ENCODE measurements at regions not wholly inside any gene's neighbourhood (a gene's known extent, or its start where the extent isn't known, plus 50 kb on each side); places are given as distances from the start of the nearest gene placed in this dataset.

DNA sequence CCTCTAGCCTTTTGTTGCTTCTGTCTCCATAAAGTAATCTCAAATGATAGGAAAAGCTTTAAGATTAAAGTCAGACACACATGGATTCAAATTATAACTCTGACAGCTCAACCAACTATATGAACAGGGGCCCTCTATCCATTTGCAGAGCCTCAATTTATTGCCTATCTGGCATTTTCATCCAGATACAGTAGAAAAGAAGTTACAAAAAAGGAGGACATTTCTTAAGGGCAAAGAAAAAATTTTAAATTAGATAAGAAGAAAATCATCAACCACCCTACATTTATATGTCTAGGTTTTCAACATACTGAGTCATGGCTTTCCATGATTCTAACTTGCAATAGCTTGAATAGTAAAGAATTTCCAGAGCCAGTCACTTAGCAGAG is 567.2 kb downstream of the CAAP1 start:
- DNase-seq (ENCODE audit: low read depth in 3 of 3, low spot score in 1 of 3), result no peak

DNA sequence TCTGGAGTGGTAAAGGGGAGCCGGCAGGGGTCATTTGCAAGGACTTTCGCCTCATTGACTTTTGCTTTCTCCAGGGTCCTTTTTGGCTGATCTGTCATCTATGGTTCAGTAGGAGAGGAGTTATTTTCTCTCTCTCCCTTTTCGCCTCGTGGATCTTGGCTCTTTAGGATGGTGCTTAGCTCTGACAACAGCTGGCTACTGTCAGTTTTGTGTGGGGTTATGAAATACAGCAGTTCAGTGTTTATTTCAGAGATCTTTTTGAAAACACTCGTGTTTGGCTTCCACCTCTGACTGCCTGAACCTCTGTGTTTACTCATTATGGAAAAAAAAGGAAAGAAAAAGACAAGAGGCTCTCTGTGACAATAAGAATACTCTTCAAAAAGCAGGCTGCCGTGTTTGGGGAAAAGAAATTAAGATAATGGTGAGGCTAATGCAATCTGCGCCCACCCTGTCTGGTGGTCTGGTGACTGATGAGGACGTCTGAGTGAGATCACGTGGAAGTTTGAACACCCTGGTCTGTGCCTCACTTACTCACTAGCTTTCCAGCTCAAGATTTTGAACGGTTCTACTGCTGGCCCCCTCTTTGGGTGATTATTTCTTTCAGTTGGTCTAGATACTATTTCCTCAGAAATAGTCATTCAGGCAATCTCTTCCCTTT is 567.7 kb downstream of the CAAP1 start:
- no peak for DNase-seq (ENCODE audit: low read depth in 3 of 3, low spot score in 1 of 3)

GRCh38 chr9:26321935-26322334 is 570.7 kb downstream of the CAAP1 start:
- DNase-seq (ENCODE audit: low read depth in 3 of 3, low spot score in 1 of 3), result no peak

DNA sequence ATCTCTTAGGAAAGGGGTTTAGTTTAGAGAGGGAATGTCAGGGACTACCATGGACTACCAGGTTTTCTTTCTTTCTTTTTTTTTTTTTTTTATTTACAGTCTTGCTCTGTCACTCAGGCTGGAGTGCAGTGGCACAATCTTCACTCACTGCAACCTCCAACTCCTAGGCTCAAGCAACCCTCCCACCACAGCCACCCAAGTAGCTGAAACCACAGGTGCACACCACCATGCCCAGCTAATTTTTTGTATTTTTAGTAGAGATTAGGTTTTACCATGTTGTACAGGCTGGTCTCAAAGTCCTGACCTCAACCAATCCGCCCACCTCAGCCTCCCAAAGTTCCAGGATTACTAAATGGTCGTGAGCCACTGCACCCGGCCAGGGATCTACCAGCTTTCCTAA is 572.7 kb downstream of the CAAP1 start:
- no peak for DNase-seq (ENCODE audit: low read depth in 3 of 3, low spot score in 1 of 3)

- no peak for DNase-seq (ENCODE audit: low read depth in 3 of 3, low spot score in 1 of 3)
Measured at GRCh38 chr9:26313108-26313507, 579.5 kb downstream of the CAAP1 start.

DNA sequence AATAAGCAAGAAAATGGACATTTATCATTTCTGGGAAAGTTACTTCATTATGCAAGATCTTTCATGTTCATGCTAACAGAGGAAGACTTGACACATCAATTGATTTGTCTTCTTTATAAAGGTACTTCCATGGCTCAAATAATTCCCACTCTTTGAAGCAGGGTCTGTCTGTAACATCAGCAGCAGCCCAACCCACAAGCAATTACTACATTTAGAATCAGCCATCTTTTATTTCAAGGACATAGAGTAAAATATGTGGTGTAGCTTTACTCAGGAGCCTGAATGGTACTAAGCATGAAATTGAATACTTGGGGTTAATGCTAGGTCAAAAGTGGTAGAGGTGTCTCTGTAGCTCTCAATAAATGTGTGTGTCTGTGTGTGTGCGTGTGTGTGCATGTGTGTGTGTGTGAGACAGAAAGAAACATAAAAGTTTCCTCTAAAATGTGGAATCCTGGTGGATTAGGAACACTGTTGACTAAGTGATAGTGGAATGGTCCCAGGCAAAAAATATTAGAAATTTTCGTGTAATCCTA is 581.1 kb downstream of the CAAP1 start:
- DNase-seq (ENCODE audit: low read depth in 3 of 3, low spot score in 1 of 3), result no peak

DNA sequence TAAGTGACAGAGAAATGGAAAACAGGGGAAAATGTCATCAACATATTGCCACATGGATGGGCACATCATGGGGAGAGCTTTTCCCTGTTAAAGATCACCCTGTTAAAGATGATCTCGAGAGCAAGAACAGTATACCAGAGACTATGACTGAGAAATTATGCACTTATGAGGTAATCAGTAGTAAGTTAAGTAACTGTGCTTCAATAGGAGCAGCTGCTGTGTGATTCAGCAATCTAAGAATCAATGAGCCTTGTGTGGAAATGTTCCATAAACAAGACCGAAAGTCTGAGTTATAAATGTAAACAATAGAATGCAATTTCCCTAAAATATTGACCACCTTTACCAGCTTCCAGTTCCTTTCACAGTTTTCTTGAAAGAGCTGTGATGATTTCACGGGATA is 582.3 kb downstream of the CAAP1 start:
- no peak for DNase-seq (ENCODE audit: low read depth in 3 of 3, low spot score in 1 of 3)

GRCh38 chr9:26308328-26308727 is 584.3 kb downstream of the CAAP1 start:
- no peak for DNase-seq (ENCODE audit: low read depth in 3 of 3, low spot score in 1 of 3)

DNA sequence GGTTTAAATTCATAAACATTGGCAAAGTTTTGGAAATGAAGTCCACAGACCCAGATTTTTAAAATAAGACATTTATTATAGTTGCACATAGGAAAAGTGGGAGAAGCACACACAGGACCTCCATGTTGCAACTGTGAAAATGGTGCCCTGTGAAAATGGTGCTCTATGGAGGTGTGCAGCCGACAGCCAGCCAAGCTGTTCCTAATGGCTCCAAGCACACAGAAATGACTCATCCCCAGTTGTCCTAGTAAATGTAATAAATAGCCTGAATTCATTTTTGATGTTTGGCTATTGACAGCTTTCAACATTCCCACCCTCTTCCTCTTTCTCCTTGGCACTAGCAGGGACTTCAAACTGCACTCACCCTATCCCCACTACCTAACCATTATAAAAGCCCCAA is 590.9 kb downstream of the CAAP1 start:
- no peak for DNase-seq (ENCODE audit: low read depth in 3 of 3, low spot score in 1 of 3)

DNA sequence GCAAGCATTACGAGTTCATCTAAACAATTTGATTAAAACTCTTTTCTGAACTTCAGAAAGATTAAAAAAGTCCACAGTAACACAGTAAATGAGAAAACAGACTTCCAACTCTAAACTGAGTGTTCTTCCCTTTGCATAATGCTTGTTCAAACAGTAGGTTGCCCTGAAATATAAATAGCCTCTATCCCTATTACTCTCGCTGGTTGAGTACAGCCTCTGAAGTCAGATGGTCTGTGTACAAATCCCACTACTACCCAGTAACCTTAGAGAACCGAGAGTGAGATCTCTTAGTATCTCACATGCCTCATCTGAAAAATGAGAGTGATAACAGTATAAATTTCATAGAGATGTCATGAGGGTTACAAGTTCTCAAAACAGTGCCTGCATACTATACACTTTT is 591.6 kb downstream of the CAAP1 start:
- DNase-seq (ENCODE audit: low read depth in 3 of 3, low spot score in 1 of 3), result no peak

DNA sequence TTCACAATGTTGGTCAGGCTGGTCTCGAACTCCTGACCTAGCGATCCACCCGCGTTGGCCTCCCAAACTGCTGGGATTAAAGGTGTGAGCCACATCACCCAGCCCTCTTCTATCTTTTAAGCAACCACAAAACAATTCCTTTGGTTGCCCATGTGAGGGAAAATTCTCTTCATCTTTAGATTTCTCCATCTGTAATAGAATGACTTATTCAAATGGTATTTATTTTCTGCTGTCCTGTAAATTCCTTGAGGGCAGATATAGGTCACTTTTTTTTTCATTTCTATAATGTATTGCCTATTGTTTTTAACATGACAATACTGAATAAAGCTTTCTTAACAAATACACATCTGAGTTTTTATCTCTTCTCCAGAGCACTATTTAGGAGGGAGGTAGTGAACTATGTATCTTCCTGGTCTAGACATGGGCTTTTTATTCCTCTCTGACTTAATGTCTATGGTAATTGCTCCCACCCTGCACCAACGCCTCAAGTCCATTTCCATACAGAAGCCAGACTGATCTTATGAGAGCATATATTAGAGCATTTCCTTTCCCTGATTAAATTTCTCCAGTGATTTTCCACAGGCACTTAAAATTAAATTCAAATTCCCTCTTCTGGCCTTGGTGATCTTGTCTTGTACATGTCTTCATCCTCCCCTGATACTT is 595.6 kb downstream of the CAAP1 start:
- DNase-seq (ENCODE audit: low read depth in 3 of 3, low spot score in 1 of 3), result no peak

GRCh38 chr9:26292943-26293342 is 599.7 kb downstream of the CAAP1 start:
- DNase-seq (ENCODE audit: low read depth in 3 of 3, low spot score in 1 of 3), result no peak

DNA sequence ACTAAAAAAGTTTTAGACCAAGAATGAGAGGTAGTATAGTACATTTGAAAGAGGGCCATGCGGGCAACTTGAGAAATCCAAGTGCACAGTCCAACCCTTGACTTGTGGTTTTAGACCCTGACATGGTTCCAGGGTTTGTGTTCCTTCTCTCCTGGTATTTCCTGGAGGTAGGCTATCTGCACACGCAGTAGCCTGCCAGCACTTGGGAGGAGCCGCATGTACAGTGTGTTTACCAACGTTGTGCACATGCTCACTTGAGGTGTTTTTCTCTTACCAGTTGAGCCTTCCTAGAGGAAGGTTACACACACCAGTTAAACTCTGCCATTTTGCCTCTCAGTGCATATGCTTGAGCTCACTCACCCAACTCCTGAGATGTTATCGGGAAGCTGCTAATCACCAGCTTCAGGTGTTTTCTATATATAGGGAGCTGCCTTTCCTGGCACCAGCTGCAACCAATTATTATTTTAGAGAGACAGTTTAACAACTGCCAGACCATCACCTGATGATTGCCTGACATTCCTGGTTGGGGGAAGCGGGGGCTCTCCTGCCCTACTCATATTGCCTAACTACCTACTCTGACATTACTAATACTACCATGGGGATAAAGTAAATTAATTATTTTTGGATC is 593.4 kb upstream of the TUSC1 start:
- DNase-seq (ENCODE audit: low read depth in 3 of 3, low spot score in 1 of 3), result no peak

- DNase-seq (ENCODE audit: low read depth in 3 of 3, low spot score in 1 of 3), result no peak
Measured at GRCh38 chr9:26266146-26266793, 588.0 kb upstream of the TUSC1 start.

- DNase-seq (ENCODE audit: low read depth in 3 of 3, low spot score in 1 of 3), result no peak
Measured at GRCh38 chr9:26264709-26265601, 586.7 kb upstream of the TUSC1 start.

DNA sequence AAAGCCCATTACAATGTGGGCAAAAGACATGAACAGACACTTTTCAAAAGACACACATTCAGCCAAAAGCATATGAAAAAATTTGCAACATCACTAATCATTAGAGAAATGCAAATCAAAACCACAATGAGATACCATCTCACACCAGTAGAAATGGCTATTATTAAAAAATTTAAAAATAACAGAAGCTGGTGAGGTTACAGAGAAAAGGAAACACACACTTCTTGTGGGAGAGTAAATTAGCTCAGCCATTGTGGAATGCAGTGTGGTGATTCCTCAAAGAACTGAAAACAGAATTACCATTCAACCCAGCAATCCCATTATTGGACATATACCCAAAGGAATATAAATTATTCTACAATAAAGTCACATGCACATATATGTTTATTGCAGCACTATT is 585.2 kb upstream of the TUSC1 start:
- no peak for DNase-seq (ENCODE audit: low read depth in 3 of 3, low spot score in 1 of 3)

- DNase-seq (ENCODE audit: low read depth in 3 of 3, low spot score in 1 of 3), result no peak
Measured at GRCh38 chr9:26262421-26263107, 584.3 kb upstream of the TUSC1 start.

DNA sequence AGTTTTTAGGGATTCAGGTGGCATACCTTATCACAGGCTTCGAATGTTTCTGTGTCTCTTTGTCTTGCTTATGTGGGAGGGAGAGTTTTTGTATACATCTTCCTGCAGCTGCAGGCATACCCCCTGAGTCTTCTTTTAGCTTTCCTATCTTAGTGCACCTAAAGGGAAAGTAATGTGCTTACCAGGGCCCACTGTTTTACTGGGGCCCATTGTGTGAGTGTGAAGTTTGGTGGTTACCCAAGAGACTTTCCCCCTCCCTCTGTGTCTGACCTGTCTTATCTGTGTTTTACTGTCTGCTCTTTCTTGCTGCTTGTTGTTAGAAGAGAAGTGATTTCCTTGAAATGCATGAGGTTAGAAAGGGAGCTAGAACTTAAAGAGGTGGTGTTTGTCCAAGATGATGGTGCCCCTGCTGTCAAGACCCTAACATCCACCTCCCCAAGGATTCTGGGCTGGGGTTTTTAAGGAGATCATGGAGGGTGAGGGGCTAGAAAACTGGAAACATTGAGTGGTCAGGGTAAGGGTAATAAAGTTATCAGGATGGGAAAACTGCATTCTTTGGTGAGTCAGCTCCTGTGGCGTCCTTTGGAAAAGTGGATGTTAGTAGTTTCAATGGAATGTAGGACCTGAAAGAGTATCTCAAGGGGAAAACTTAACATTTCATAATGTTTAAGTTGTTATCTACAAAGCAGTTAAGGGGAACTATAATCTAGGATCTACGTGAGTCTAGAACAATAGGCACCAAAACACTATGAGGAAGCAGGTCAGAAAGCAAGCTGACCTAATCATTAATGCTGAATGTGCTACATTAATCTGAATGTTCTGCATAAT is 583.5 kb upstream of the TUSC1 start:
- no peak for DNase-seq (ENCODE audit: low read depth in 3 of 3, low spot score in 1 of 3)

- DNase-seq (ENCODE audit: low read depth in 3 of 3, low spot score in 1 of 3), result no peak
Measured at GRCh38 chr9:26260238-26260637, 582.0 kb upstream of the TUSC1 start.

DNA sequence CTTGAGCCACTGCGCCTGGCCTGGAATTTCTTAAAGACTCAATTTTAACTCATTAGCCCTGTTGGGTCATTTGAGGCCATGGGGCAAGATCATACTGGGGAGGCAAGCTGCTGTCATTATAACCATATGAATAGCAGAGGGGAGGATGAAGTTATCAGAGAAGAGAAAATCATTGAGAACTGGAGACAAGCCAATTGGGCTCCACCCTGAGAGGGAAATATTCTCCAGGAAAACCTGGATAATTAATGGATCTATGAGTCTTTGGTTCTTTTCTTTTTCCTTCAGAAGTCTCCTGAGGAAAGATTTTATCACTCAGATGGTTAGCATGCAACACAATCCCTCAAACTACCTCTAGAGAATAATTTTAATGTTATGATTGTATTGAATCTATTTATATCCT is 569.6 kb upstream of the TUSC1 start:
- no peak for DNase-seq (ENCODE audit: low read depth in 3 of 3, low spot score in 1 of 3)
